ENCODE measurements at regions not wholly inside any gene's neighbourhood (a gene's known extent, or its start where the extent isn't known, plus 50 kb on each side); places are given as distances from the start of the nearest gene placed in this dataset.

DNA sequence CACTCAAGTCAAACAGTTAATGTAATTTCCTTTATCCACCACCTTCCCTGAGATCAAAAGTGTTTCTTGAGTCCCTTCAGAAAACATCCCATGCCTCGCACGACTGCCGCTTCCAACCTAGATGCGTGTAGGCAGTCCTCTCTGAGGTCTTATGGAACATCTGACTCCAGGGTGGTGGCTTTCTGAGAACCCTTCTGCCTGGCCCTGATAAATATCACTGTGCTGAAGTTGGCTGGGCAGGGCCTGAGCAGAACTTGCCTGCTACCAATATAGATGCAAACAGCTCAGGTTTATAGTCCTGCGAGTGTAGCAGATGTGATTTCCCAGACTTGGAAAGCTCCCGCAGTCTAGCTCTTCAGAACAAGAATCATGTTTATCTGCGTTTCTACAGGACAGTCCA, 61.1 kb upstream of the GPR12 start:
- TF ChIP-seq, protein P1, sequence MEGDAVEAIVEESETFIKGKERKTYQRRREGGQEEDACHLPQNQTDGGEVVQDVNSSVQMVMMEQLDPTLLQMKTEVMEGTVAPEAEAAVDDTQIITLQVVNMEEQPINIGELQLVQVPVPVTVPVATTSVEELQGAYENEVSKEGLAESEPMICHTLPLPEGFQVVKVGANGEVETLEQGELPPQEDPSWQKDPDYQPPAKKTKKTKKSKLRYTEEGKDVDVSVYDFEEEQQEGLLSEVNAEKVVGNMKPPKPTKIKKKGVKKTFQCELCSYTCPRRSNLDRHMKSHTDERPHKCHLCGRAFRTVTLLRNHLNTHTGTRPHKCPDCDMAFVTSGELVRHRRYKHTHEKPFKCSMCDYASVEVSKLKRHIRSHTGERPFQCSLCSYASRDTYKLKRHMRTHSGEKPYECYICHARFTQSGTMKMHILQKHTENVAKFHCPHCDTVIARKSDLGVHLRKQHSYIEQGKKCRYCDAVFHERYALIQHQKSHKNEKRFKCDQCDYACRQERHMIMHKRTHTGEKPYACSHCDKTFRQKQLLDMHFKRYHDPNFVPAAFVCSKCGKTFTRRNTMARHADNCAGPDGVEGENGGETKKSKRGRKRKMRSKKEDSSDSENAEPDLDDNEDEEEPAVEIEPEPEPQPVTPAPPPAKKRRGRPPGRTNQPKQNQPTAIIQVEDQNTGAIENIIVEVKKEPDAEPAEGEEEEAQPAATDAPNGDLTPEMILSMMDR (IDR thresholded peaks at IDR 0.05) = no peak
- TF ChIP-seq ZFX (IDR thresholded peaks at IDR 0.05; ENCODE audit: borderline replicate concordance) = no peak

All from 22Rv1 (cell line).